ENCODE measurements at regions not wholly inside any gene's neighbourhood (a gene's known extent, or its start where the extent isn't known, plus 50 kb on each side); places are given as distances from the start of the nearest gene placed in this dataset.
"Not testable (repeated sequence)": the region's sequence is repeated elsewhere in the genome, so short reads cannot be mapped to it uniquely, and the experiment has no call there.

GRCh38 chr3:145906301-145906700 lies 254.7 kb downstream of the PLOD2 start:
- ChIA-PET CTCF (no interaction called here), POLR2A (no interaction called here)
- Histone ChIP-seq H3K27ac (ENCODE audit: low read depth, low read length) (no peak overlapping the region), H3K4me3 (ENCODE audit: low read depth, low read length) (no peak overlapping the region), H3K9me3 (ENCODE audit: control insufficient read depth, insufficient read depth, low read length) (no peaks in the 10 kb centered on the region), H3K27me3 (ENCODE audit: control insufficient read depth, insufficient read depth, low read length) (no peaks in the 10 kb centered on the region)
- no peak for TF ChIP-seq CTCF (IDR thresholded peaks at IDR 0.05; ENCODE audit: low read depth, low read length)
- DNase-seq (ENCODE audit: low read depth, low spot score), result no peak

- Histone ChIP-seq H3K27me3 (ENCODE audit: control insufficient read depth, insufficient read depth, low read length) (no peaks in the 10 kb centered on the region), H3K4me3 (ENCODE audit: low read depth, low read length) (no peak overlapping the region), H3K27ac (ENCODE audit: low read depth, low read length) (no peak overlapping the region), H3K9me3 (ENCODE audit: control insufficient read depth, insufficient read depth, low read length) (no peaks in the 10 kb centered on the region)
- ChIA-PET POLR2A (no interaction called here), CTCF (no interaction called here)
- TF ChIP-seq CTCF (IDR thresholded peaks at IDR 0.05; ENCODE audit: low read depth, low read length), result no peak
- DNase-seq (ENCODE audit: low read depth, low spot score), result no peak
These were observed 254.2 kb downstream of the PLOD2 start for GRCh38 chr3:145906755-145907154.

- CTCF ChIA-PET, result no interaction called here
These were observed 250.0 kb downstream of the PLOD2 start for GRCh38 chr3:145911016-145911415.

GRCh38 chr3:145915787-145916186 lies 245.2 kb downstream of the PLOD2 start:
- Histone ChIP-seq H3K27ac (ENCODE audit: low read depth, low read length) (no peak overlapping the region), H3K9me3 (ENCODE audit: control insufficient read depth, insufficient read depth, low read length) (no peaks in the 10 kb centered on the region), H3K27me3 (ENCODE audit: control insufficient read depth, insufficient read depth, low read length) (no peaks in the 10 kb centered on the region), H3K4me3 (ENCODE audit: low read depth, low read length) (no peak overlapping the region)
- ChIA-PET POLR2A (no interaction called here), CTCF (no interaction called here)
- no peak for TF ChIP-seq CTCF (IDR thresholded peaks at IDR 0.05; ENCODE audit: low read depth, low read length)
- DNase-seq (ENCODE audit: low read depth, low spot score), result no peak

More at GRCh38 chr3:145911016-145911415, 250.0 kb downstream of the PLOD2 start:
- POLR2A ChIA-PET, result no interaction called here
- Histone ChIP-seq H3K27ac (ENCODE audit: low read depth, low read length) (no peak overlapping the region), H3K4me3 (ENCODE audit: low read depth, low read length) (no peak overlapping the region), H3K9me3 (ENCODE audit: control insufficient read depth, insufficient read depth, low read length) (no peaks in the 10 kb centered on the region), H3K27me3 (ENCODE audit: control insufficient read depth, insufficient read depth, low read length) (no peaks in the 10 kb centered on the region)
- no peak for TF ChIP-seq CTCF (IDR thresholded peaks at IDR 0.05; ENCODE audit: low read depth, low read length)
- DNase-seq (ENCODE audit: low read depth, low spot score), result no peak

GRCh38 chr3:145927736-145928135 lies 233.2 kb downstream of the PLOD2 start:
- H3K9me3 ChIP-seq (ENCODE audit: control insufficient read depth, insufficient read depth, low read length); H3K27me3 ChIP-seq (ENCODE audit: control insufficient read depth, insufficient read depth, low read length); H3K4me3 ChIP-seq (ENCODE audit: low read depth, low read length); H3K27ac ChIP-seq (ENCODE audit: low read depth, low read length); CTCF ChIA-PET; DNase-seq (ENCODE audit: low read depth, low spot score); POLR2A ChIA-PET: not testable (repeated sequence)

- H3K27ac ChIP-seq (ENCODE audit: low read depth, low read length), result no peak overlapping the region
- CTCF ChIA-PET, result no interaction called here
- H3K4me3 ChIP-seq (ENCODE audit: low read depth, low read length), result no peak overlapping the region
- POLR2A ChIA-PET, result no interaction called here
- H3K9me3 ChIP-seq (ENCODE audit: control insufficient read depth, insufficient read depth, low read length), result no peaks in the 10 kb centered on the region
- no peaks in the 10 kb centered on the region for H3K27me3 ChIP-seq (ENCODE audit: control insufficient read depth, insufficient read depth, low read length)
- no peak for DNase-seq (ENCODE audit: low read depth, low spot score)
- no peak for TF ChIP-seq CTCF (IDR thresholded peaks at IDR 0.05; ENCODE audit: low read depth, low read length)
These were observed 224.0 kb downstream of the PLOD2 start for GRCh38 chr3:145936971-145937370.
